ENCODE measurements at regions not wholly inside any gene's neighbourhood (a gene's known extent, or its start where the extent isn't known, plus 50 kb on each side); places are given as distances from the start of the nearest gene placed in this dataset.

DNA sequence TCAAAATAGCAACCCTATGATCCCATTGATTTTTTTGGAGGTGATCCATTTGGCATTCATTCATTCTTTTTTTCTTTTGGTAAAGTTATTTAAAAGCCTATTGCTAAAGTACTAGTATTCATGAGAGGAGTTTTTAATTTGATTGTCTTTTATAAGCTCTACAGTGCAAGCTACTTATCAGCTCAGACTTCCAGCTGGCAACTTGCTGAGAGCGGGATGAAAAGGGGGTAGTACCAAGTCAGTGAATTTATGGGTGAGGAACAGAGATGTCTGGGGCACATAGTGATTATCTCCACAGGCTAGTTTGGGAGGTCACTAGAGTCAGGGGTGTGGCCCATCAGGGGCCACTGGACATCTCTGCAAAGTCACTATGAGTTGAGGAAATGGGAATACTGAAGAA, 202.4 kb downstream of the PIK3C3 start:
- H3K4me3 ChIP-seq = no peak overlapping the region
- H3K4me2 ChIP-seq = no peak overlapping the region
- ChIA-PET CTCF (no interaction called here), POLR2A (no interaction called here)
- no peaks in the 10 kb centered on the region for H3K4me1 ChIP-seq
- no peak for ATAC-seq
- DNase-seq (ENCODE audit: low read depth in 1 of 2, low spot score in 1 of 2) = no peak
- 38% methylated on average over 1 of the region's 1 CpG for WGBS (ENCODE audit: missing lambda C conversion rate)
- no peak for FAIRE-seq
- no peaks in the 10 kb centered on the region for H3K9me3 ChIP-seq
- TF ChIP-seq PHF8 (IDR thresholded peaks at IDR 0.05; ENCODE audit: borderline replicate concordance, low read depth) (no peak), ZC3H11A (IDR thresholded peaks at IDR 0.05) (no peak), FOXS1 (CRISPR knock-in tag; IDR thresholded peaks at IDR 0.05) (no peak), NFE2L2 (conservative IDR thresholded peaks at IDR 0.05; ENCODE audit: low read length) (no peak), TFCP2L1 (CRISPR knock-in tag; IDR thresholded peaks at IDR 0.05) (no peak), NPAS2 (CRISPR knock-in tag; IDR thresholded peaks at IDR 0.05; ENCODE audit: borderline replicate concordance) (no peak), HOXB5 (CRISPR knock-in tag; IDR thresholded peaks at IDR 0.05) (no peak), BHLHE40 (IDR thresholded peaks at IDR 0.05; ENCODE audit: low read depth, low read length) (no peak), CBX8 (IDR thresholded peaks at IDR 0.05) (no peak), RAD21 (conservative IDR thresholded peaks at IDR 0.05 in 1 of 2, IDR thresholded peaks at IDR 0.05 in 1 of 2) (no peak), HOXA7 (CRISPR knock-in tag; IDR thresholded peaks at IDR 0.05) (no peak), RCOR1 (IDR thresholded peaks at IDR 0.05; ENCODE audit: low read depth, low read length) (no peak), TP53 (CRISPR knock-in tag; IDR thresholded peaks at IDR 0.05) (no peak), ELK1 (IDR thresholded peaks at IDR 0.05; ENCODE audit: low read depth, low read length) (no peak)
- no peak overlapping the region for H3K27ac ChIP-seq

DNA sequence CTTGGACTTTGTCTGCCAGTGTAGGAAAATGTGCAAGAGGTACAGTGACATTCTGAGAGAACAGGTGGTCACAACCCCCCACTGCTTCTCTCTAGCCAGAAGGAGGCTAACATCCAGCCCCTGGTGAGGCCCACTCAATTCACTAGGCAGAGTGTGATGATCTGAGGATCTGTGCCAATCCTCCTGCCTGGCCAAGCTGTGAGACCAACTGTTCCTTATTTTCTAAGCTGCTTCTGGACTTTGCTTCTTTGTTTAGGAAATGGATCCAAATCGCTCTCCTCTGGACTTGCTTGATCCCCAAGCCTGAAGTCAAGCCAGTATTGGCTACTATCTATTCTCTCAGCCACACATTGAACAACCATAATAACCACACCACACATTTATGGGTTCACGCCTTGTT, 202.8 kb downstream of the PIK3C3 start:
- FAIRE-seq (no peak), DNase-seq (ENCODE audit: low read depth in 1 of 2, low spot score in 1 of 2) (no peak), ATAC-seq (no peak)
- WGBS (ENCODE audit: missing lambda C conversion rate) = 28% methylated on average over 2 of the region's 2 CpGs
- Histone ChIP-seq H3K27ac (no peak overlapping the region), H3K4me2 (no peak overlapping the region), H3K4me1 (no peaks in the 10 kb centered on the region), H3K4me3 (no peak overlapping the region), H3K9me3 (no peaks in the 10 kb centered on the region)
- TF ChIP-seq CHD4 (IDR thresholded peaks at IDR 0.05; ENCODE audit: borderline replicate concordance) = no peak
- TF ChIP-seq CHD2 (IDR thresholded peaks at IDR 0.05; ENCODE audit: low read length, partially characterized antibody) = no peak
- TF ChIP-seq ELK1 (IDR thresholded peaks at IDR 0.05; ENCODE audit: low read depth, low read length) = no peak
- no peak for TF ChIP-seq ZC3H11A (IDR thresholded peaks at IDR 0.05)
- TF ChIP-seq BHLHE40 (IDR thresholded peaks at IDR 0.05; ENCODE audit: low read depth, low read length) = no peak
- TF ChIP-seq HOXB5 (CRISPR knock-in tag; IDR thresholded peaks at IDR 0.05) = no peak
- no peak for TF ChIP-seq MAX (IDR thresholded peaks at IDR 0.05)
- ChIA-PET CTCF (no interaction called here), POLR2A (no interaction called here)

- H3K4me3 ChIP-seq = no peak overlapping the region
- H3K4me1 ChIP-seq = no peaks in the 10 kb centered on the region
- TF ChIP-seq RNF2 (IDR thresholded peaks at IDR 0.05; ENCODE audit: borderline replicate concordance, low read depth) (no peak), TP53 (CRISPR knock-in tag; IDR thresholded peaks at IDR 0.05) (no peak), RFX5 (IDR thresholded peaks at IDR 0.05) (no peak), CBX8 (IDR thresholded peaks at IDR 0.05) (no peak), HOXB13 (CRISPR knock-in tag; IDR thresholded peaks at IDR 0.05; ENCODE audit: low read depth) (no peak), ELK1 (IDR thresholded peaks at IDR 0.05; ENCODE audit: low read depth, low read length) (no peak), USF2 (IDR thresholded peaks at IDR 0.05) (no peak), CTCF (IDR thresholded peaks at IDR 0.05) (no peak), KDM5A (IDR thresholded peaks at IDR 0.05) (no peak), PBX3 (IDR thresholded peaks at IDR 0.05) (no peak)
- no peak for ATAC-seq
- FAIRE-seq = no peak
- H3K4me2 ChIP-seq = no peak overlapping the region
- H3K27ac ChIP-seq = no peak overlapping the region
- 39% methylated on average over 3 of the region's 3 CpGs for WGBS (ENCODE audit: missing lambda C conversion rate)
- DNase-seq (ENCODE audit: low read depth in 1 of 2, low spot score in 1 of 2) = no peak
- CTCF ChIA-PET = no interaction called here
- POLR2A ChIA-PET = no interaction called here
- H3K9me3 ChIP-seq = no peaks in the 10 kb centered on the region
Measured at GRCh38 chr18:42159146-42159545, 204.1 kb downstream of the PIK3C3 start.
